GM18858 (cell line): ENCODE measurements at regions not wholly inside any gene's neighbourhood (a gene's known extent, or its start where the extent isn't known, plus 50 kb on each side); places are given as distances from the start of the nearest gene placed in this dataset.
"Not testable (repeated sequence)": the region's sequence is repeated elsewhere in the genome, so short reads cannot be mapped to it uniquely, and the experiment has no call there.

ENCODE experiments used
- ATAC-seq: cut with Tn5 transposase; IDR thresholded peaks from one replicate; pipeline ENCODE4 v1.9.1; 2021; ENCODE audit not compliant: unreplicated experiment

- no peak for ATAC-seq
Measured at GRCh38 chr18:76307293-76307690, 187.8 kb downstream of the ZNF516 start.

DNA sequence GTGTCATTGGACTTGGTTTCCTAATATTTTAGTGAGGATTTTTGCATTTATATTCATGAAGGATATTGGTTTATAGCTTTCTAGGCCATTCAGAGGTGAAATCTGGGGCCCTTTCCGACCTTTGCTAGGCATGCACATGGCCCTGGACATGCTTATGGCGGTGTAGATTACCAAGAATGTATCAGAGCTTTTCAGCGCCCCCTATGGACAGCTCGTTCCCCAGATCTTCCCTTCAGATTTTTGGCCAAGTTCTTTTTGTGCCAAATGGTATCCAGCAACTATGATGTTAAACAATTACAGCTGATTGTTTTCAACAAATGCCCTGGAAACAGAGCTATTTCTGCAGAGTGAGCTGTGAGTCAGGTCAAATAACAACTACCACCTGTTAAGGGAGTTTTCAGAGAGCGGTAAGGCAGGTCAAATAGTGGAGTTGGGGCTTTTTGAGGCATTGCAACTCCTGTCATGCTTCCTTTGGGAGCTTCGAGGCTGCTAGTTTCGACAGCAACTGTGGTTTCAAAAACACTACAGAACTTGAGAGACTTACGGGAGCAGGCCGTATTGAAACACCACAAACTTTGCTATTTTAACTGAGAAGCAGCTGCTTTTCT lies 188.3 kb downstream of the ZNF516 start:
- no peak for ATAC-seq

- ATAC-seq, result no peak
Measured at GRCh38 chr18:76285866-76286265, 209.2 kb downstream of the ZNF516 start.

- ATAC-seq, result no peak
Measured at GRCh38 chr18:76281565-76281964, 213.5 kb downstream of the ZNF516 start.

DNA sequence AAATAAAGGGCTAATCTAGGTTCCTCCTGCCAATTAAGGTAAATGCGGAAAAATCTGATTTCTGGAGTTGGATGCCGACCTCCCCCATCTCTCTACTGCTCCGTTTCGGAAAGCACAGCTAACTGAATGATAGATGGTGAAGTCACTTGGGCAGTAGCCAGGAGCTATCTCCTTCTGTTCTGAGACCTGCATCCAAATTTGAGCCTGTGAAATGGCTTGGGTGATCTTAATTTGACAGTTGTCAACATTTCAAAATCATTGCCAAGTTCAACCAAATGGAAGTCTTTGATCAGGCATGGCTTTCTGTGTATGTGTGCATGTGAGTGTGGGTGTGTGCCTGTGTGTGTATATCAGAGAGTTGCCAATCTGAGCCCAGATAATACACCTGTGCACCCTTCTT lies 217.2 kb downstream of the ZNF516 start:
- no peak for ATAC-seq

DNA sequence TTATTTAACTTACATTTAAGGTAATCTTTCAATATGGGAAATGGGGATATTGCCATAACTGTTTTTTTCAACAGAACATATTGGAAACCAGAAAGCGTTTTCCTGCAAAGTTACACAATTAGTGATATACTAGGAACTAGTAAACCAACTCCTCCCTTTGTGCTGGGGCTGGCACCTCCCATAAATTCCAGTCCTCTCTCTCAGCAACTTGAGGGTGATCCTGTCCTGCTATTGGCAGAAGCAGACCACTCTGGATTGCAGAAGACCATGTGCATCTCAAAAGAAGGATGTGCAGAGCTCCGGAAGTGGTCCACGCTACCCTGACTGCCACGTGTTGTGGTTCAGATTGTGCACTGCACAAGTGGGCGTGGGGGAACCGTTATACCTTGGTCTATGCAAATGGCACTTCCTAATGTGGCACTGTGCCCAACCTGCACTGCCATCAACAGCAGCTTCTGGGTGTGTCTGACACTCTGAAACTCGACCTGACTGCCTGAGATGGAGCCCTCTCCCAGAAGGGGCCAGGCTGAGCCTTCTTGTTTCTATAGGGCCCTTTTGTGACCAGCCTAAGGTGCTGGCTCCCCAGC lies 219.2 kb downstream of the ZNF516 start:
- no peak for ATAC-seq

DNA sequence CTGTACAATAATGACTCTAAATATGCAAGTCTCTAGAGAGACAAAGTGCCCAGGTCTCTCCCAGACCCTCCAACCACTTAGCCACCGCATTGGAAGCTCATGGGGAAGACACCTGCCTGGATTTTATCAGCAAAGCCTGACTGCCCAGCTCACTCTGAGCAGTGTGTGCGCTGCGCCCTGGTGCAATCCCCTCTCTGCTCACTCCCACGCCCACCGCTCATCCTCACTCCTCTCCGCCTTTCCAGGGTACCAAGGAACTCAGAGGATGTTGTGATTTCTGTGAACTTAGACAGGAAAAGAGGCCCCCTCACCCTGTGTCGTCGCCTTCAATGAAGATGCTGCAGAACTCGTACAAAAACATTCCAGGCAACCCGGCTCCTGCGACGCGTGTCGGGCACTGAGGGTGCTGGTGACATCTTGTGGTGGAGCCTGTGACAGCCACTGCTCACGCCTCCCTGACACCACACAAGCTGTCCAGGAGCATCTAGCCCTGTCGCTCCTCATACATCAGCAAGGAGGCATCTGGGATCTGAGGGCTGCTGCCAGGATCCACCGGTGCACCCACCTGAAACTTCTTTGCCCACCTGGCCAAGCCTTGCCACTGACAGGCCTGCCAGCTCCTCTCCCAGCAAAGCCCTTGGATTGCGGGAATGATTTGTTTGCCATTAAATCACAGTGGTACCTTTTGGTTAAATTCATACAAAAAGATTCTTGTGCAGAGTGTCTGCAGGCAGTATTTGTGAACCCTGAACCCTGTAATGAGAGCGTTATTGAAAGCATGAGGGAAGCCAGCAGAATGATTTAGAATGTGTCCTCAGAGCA lies 220.4 kb downstream of the ZNF516 start:
- ATAC-seq, result no peak

DNA sequence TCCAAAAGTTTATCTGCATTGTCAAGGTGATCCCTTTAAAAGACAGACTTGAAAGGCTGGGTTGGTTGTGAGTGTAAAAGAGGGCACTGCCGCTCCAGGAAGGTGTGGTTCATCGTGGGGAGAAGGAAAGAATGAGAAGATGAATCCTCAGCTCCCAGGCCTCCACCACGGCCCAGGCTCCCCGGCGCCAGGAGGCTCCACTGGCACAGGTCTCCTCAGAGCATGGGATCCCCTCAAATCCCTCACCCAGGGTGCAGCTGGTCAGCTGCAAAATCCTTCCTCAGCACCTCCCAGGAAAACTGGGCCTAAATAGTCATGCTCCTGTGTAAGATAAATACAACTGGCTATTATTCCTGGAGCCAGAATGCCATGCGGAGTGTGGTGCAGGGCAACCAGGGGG lies 221.1 kb downstream of the ZNF516 start:
- no peak for ATAC-seq

- ATAC-seq, result no peak
Measured at GRCh38 chr18:76273036-76273545, 222.0 kb downstream of the ZNF516 start.

DNA sequence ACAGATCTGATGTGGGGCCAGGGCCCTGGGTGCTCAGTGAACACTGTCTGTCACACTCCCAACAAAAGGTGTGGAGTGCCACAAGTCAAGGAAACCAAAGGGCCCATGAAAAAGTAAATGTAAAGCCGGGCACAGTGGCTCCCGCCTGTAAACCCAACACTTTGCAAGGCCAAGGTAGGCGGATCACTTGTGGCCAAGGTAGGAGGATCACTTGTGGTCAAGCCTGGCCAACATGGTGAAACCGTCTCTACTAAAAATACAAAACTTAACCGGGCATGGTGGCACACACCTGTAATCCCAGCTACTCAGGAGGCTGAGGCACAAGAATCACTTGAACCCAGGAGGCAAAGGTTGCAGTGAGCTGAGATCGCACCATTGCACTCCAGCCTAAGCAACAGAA lies 227.6 kb downstream of the ZNF516 start:
- not testable (repeated sequence) for ATAC-seq

- no peak for ATAC-seq
Measured at GRCh38 chr18:76266236-76266991, 228.6 kb downstream of the ZNF516 start.

- ATAC-seq, result no peak
Measured at GRCh38 chr18:76265497-76266235, 229.4 kb downstream of the ZNF516 start.

DNA sequence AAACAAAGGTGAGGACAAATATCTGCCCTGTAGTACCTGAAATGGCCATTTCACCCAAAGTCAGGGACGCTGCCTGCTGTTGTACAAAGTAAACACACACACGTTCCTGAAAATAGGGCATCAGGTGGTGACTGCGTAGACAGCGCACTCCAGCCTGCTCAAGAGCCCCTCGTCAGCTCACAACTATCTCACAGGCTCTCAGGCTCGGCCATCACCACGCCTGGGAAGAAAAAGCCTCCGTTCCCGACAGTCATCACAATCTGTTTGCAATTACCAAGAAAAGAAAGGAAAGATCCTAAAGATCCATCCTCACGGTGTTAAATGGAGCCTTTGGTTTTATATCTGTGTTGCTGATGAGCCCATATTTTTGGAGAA lies 230.2 kb downstream of the ZNF516 start:
- no peak for ATAC-seq

DNA sequence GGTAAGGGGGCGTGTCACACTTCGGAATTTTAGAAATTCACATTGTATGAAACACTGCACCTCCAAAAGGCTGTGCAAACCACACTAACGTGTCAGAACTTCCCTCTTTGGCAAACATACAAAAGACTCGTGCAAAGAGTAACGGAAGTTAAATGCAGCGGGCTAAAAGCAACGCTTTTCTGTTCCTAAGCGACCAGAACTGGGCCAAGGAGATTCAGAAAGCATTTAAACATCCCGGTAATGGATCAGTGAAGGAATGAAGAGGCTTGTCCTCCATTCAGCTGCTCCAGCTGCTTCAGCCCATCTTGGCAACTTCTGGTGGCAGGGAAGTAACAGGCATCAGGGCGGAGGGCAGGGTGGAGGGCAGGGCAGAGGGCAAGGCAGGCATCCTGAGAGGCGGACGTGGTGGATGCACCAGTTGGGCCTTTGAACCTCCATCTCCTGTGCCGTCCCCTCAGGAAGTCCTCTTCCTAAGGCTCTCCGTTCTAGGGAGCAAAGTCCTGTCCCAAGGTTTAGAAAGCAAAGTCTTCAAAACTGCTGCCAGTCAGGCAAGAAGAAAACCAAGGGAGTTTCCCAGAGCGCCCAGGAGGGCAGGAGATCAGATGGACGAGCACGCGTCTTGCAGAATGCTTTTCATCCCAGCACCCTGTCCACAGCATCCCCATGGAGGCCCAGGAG lies 230.7 kb downstream of the ZNF516 start:
- ATAC-seq, result no peak

DNA sequence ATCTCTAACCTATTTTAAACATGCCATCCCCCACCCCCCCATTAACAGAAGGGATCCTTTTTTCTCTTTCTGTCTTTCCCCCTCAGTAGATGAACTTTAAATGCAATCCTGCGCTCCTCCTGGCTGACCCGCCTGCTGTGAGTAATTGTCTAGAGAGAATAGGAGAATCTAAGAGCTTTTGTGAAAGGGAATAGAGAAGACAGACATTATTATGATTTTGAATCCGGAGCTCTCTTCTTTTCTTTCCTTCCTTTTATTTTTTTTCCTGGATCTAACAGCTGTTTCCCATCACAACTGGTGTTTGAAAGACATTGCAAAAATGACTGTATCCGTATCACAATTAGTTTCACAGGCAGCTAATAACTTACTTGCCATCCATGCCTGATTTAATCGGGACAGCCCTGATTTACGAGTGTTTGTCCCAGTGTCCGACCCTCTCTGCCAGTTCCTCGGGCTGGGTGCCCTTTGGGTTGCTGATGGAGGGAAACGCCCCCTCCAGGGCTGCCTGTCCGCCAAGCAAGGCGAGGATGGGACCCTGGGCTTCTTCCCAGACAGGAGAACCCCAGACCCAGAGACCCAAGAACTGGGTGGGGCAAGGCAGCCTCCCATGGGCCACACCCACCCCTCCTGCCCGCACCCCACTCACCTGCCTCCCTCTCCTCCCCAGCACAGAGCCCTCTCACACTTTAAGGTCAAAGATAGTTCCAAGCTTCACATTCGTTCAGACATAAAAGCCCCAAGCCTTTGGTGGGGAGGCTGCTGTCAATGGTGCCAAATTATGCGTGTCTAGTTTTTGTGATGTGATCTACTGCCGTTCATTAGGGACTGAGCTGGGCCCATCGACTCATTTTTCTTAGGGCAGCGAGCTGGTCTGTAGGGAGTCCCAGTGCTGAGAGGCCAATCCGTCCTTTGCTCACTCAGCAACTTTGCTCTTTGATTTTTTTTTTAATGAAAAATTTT lies 231.7 kb downstream of the ZNF516 start:
- ATAC-seq, result no peak

DNA sequence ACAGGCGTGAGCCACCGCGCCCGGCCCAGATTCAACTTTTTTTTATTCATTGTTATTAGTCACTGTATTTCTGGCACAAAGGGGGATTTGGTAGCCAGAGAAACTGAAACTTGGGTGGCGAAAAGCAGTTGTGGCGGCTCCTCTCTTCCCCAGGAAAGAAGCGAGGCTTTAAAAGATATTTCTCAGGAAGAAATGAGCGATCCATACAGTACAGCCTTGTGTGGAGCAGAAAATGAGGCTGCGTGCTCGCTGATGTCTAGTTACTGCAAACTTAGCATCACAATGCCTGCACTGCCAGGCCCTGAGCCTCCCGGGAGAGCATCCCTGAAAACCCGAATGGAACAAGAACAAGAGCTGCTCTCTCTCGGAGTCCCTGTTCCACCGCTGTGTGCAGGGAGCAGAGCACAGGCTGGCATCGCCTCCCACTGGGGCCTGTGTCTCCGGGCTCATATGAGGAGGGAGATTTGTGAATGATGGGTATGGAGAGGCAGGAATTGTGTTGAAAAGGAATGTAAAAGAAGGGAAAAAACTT lies 234.0 kb downstream of the ZNF516 start:
- ATAC-seq, result no peak

- no peak for ATAC-seq
Measured at GRCh38 chr18:76259711-76260110, 235.3 kb downstream of the ZNF516 start.

DNA sequence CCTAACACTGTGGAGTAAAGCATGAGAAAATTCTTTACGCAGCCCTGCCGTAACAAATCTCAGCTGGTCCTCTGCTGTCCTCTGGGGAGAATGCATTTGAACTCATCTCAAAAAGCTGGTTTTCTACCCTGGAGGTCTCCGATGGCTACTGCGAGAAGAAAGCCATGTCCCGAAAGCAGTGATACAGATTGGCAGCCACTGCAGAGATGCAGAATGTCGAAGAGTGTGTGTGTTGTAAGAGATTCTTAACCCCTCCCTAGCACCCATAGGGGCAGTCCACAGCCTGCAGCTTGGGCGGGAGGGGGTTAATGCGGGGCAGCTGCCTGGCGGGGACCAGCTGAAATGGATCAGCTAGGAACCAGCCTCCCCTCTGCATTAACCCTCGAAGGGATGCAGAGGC lies 235.9 kb downstream of the ZNF516 start:
- no peak for ATAC-seq

DNA sequence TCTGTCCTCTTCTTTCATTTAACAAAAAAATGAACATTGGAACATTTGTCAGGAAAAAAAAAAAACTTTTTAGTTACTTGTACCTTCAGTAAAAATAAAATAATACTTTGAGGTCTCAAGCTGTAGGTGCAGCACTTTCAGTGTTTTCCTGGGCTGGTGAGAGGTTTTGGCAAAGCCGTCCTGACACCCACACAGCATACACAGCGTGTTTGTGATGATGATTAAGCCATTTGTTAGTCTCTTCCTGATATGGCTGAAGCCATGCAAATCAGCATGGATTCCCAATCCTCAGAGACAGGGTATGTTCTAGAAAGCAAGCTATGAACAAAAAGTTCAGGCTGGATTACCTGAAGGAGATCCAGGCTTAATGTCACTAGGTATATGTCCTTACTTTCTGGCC lies 236.8 kb downstream of the ZNF516 start:
- ATAC-seq, result no peak
